ENCODE measurements at regions not wholly inside any gene's neighbourhood (a gene's known extent, or its start where the extent isn't known, plus 50 kb on each side); places are given as distances from the start of the nearest gene placed in this dataset.

DNA sequence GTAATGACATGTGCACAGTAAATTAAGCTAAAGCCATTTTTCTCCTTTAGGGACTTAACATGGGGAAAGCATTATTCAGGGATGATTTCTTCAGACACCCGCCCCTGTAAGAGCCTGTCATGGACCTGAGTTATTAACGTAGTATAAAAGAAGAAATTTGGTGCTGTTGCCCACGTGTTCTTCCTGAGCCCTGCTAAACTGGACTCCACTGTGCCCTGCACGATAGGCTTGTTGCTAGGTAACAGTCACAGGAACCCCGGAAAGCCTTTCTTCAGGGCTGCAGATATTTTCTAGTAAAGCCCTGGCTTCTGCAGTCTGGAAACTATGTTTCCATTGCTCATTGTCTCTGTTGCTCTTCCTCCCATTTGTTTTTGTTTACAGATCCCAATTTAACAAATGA, 157.9 kb downstream of the LRRC30 start:
- CTCF ChIA-PET = no interaction called here
- Histone ChIP-seq H3K9ac (replicated peaks; ENCODE audit: extremely low read depth, insufficient read depth, low read length) (no peak overlapping the region), H3K4me1 (ENCODE audit: control insufficient read depth, extremely low read depth, insufficient read depth, low read length) (no peaks in the 10 kb centered on the region), H3K27ac (ENCODE audit: insufficient read depth, low read depth, low read length) (no peak overlapping the region), H3K79me2 (ENCODE audit: control insufficient read depth, insufficient read depth, low read length) (no peaks in the 10 kb centered on the region), H3K4me2 (ENCODE audit: insufficient read depth, low read length) (no peak overlapping the region), H3K9me1 (replicated peaks; ENCODE audit: control insufficient read depth, extremely low read depth, insufficient read depth, low read length) (no peaks in the 10 kb centered on the region), H2AFZ (ENCODE audit: low read depth, low read length) (no peak overlapping the region), H4K20me1 (replicated peaks; ENCODE audit: control insufficient read depth, extremely low read depth, insufficient read depth, low read length) (no peaks in the 10 kb centered on the region), H3K9me3 (replicated peaks; ENCODE audit: control insufficient read depth, insufficient read depth, low read length) (no peaks in the 10 kb centered on the region), H3K27me3 (ENCODE audit: control insufficient read depth in 2 of 2, insufficient read depth in 2 of 2, low read length in 2 of 2) (peaks cover 5 to 17% of the 10 kb centered on the region in 2 experiments), H3K36me3 (ENCODE audit: control insufficient read depth in 2 of 2, extremely low read depth in 1 of 2, insufficient read depth in 2 of 2, low read length in 2 of 2) (no peaks in the 10 kb centered on the region), H3K4me3 (replicated peaks in 1 of 3; ENCODE audit: insufficient read depth in 1 of 3, low read depth in 1 of 3, low read length in 3 of 3) (no peak overlapping the region)
- no TSS peak for BruUV-seq (replicated peaks)
- no peak for FAIRE-seq
- POLR2A ChIA-PET = no interaction called here
- DNase-seq (ENCODE audit: low read depth, low spot score) = no peak
- intact Hi-C loops (cut with micrococcal nuclease) (no loop called here), dilution Hi-C loops (cut with MboI; ENCODE audit: extremely low pct_ligation_motif_present, low sequenced_read_pairs) (no loop called here)
- TF ChIP-seq EZH2 (IDR thresholded peaks at IDR 0.05; ENCODE audit: borderline replicate concordance, low read depth, low read length, severe bottlenecking) = no peak
- no peak for TF ChIP-seq POLR2A (IDR thresholded peaks at IDR 0.05; ENCODE audit: low read depth, low read length)
- no peak for TF ChIP-seq POLR2AphosphoS5 (IDR thresholded peaks at IDR 0.05; ENCODE audit: insufficient read depth, low read depth, low read length)
- TF ChIP-seq GATA2 (IDR thresholded peaks at IDR 0.05; ENCODE audit: insufficient read depth, insufficient read length, low read depth, low read length) = no peak
- no peak for TF ChIP-seq FOS (IDR thresholded peaks at IDR 0.05; ENCODE audit: borderline replicate concordance, insufficient read depth, low read length)
- TF ChIP-seq, protein P1, sequence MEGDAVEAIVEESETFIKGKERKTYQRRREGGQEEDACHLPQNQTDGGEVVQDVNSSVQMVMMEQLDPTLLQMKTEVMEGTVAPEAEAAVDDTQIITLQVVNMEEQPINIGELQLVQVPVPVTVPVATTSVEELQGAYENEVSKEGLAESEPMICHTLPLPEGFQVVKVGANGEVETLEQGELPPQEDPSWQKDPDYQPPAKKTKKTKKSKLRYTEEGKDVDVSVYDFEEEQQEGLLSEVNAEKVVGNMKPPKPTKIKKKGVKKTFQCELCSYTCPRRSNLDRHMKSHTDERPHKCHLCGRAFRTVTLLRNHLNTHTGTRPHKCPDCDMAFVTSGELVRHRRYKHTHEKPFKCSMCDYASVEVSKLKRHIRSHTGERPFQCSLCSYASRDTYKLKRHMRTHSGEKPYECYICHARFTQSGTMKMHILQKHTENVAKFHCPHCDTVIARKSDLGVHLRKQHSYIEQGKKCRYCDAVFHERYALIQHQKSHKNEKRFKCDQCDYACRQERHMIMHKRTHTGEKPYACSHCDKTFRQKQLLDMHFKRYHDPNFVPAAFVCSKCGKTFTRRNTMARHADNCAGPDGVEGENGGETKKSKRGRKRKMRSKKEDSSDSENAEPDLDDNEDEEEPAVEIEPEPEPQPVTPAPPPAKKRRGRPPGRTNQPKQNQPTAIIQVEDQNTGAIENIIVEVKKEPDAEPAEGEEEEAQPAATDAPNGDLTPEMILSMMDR (IDR thresholded peaks at IDR 0.05; ENCODE audit: extremely low read depth in 1 of 2, insufficient read depth in 1 of 2, low read depth in 1 of 2, low read length in 2 of 2) = no peak
- TF ChIP-seq, protein P2, sequence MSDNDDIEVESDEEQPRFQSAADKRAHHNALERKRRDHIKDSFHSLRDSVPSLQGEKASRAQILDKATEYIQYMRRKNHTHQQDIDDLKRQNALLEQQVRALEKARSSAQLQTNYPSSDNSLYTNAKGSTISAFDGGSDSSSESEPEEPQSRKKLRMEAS (IDR thresholded peaks at IDR 0.05; ENCODE audit: insufficient read depth, insufficient read length) = no peak
- no peak for TF ChIP-seq MYC (IDR thresholded peaks at IDR 0.05; ENCODE audit: low read depth, low read length)
- no peak for TF ChIP-seq JUN (IDR thresholded peaks at IDR 0.05; ENCODE audit: borderline replicate concordance, insufficient read depth, insufficient read length, low read depth)

All from endothelial cell of umbilical vein (primary cell).